ENCODE measurements at regions not wholly inside any gene's neighbourhood (a gene's known extent, or its start where the extent isn't known, plus 50 kb on each side); places are given as distances from the start of the nearest gene placed in this dataset.

- H3F3A ChIP-seq (ENCODE audit: low read depth) = no peaks in the 10 kb centered on the region
- no peaks in the 10 kb centered on the region for H3K36me3 ChIP-seq (ENCODE audit: insufficient read depth, low read length)
- H3K9me3 ChIP-seq (ENCODE audit: insufficient read depth, low read depth, low read length) = no peaks in the 10 kb centered on the region
- H3K4me1 ChIP-seq (ENCODE audit: insufficient read depth, low read length, poor library complexity, severe bottlenecking) = no peaks in the 10 kb centered on the region
- no peaks in the 10 kb centered on the region for H4K20me1 ChIP-seq (ENCODE audit: insufficient read depth, low read length, poor library complexity, severe bottlenecking)
- H2AFZ ChIP-seq (ENCODE audit: low read length) = no peak overlapping the region
- H3K79me2 ChIP-seq (ENCODE audit: insufficient read depth, low read length) = no peaks in the 10 kb centered on the region
- no peak overlapping the region for H3K4me3 ChIP-seq (ENCODE audit: low read length, poor library complexity, severe bottlenecking)
- no peaks in the 10 kb centered on the region for H3K27me3 ChIP-seq (ENCODE audit: insufficient read depth, low read length, poor library complexity, severe bottlenecking)
- H3K4me2 ChIP-seq (ENCODE audit: low read depth, low read length, poor library complexity, severe bottlenecking) = no peak overlapping the region
- no peak overlapping the region for H3K9ac ChIP-seq (ENCODE audit: low read depth, low read length, poor library complexity, severe bottlenecking)
- TF ChIP-seq EZH2phosphoT487 (IDR thresholded peaks at IDR 0.05; ENCODE audit: borderline replicate concordance) = no peak
- TF ChIP-seq CTCF (conservative IDR thresholded peaks at IDR 0.05; ENCODE audit: low read length) = no peak
- H3K9me2 ChIP-seq (replicated peaks; ENCODE audit: low read depth, low read length) = no peaks in the 10 kb centered on the region; the same call in 1 of the 2 replicates
Observed at GRCh38 chr1:194339471-194339870, 1153.1 kb upstream of the B3GALT2 start.

GRCh38 chr1:194338241-194338948 lies 1152.0 kb upstream of the B3GALT2 start:
- Histone ChIP-seq H3K4me2 (ENCODE audit: low read depth, low read length, poor library complexity, severe bottlenecking) (no peak overlapping the region), H3K9me3 (ENCODE audit: insufficient read depth, low read depth, low read length) (no peaks in the 10 kb centered on the region), H3K27me3 (ENCODE audit: insufficient read depth, low read length, poor library complexity, severe bottlenecking) (no peaks in the 10 kb centered on the region), H3K9ac (ENCODE audit: low read depth, low read length, poor library complexity, severe bottlenecking) (no peak overlapping the region), H3K36me3 (ENCODE audit: insufficient read depth, low read length) (no peaks in the 10 kb centered on the region), H3F3A (ENCODE audit: low read depth) (no peaks in the 10 kb centered on the region), H3K4me3 (ENCODE audit: low read length, poor library complexity, severe bottlenecking) (no peak overlapping the region), H2AFZ (ENCODE audit: low read length) (peak overlapping the region; percentile 19; the same call in 1 of the 2 replicates), H3K79me2 (ENCODE audit: insufficient read depth, low read length) (no peaks in the 10 kb centered on the region), H3K9me2 (replicated peaks; ENCODE audit: low read depth, low read length) (no peaks in the 10 kb centered on the region; the same call in 1 of the 2 replicates), H4K20me1 (ENCODE audit: insufficient read depth, low read length, poor library complexity, severe bottlenecking) (no peaks in the 10 kb centered on the region), H3K4me1 (ENCODE audit: insufficient read depth, low read length, poor library complexity, severe bottlenecking) (no peaks in the 10 kb centered on the region)
- no peak for TF ChIP-seq EZH2phosphoT487 (IDR thresholded peaks at IDR 0.05; ENCODE audit: borderline replicate concordance)

GRCh38 chr1:194333240-194333639 lies 1146.8 kb upstream of the B3GALT2 start:
- no peaks in the 10 kb centered on the region for H4K20me1 ChIP-seq (ENCODE audit: insufficient read depth, low read length, poor library complexity, severe bottlenecking)
- TF ChIP-seq EZH2phosphoT487 (IDR thresholded peaks at IDR 0.05; ENCODE audit: borderline replicate concordance) (no peak), CTCF (conservative IDR thresholded peaks at IDR 0.05; ENCODE audit: low read length) (no peak)
- no peak overlapping the region for H3K4me2 ChIP-seq (ENCODE audit: low read depth, low read length, poor library complexity, severe bottlenecking)
- no peaks in the 10 kb centered on the region for H3K36me3 ChIP-seq (ENCODE audit: insufficient read depth, low read length)
- H3K9me3 ChIP-seq (ENCODE audit: insufficient read depth, low read depth, low read length) = no peaks in the 10 kb centered on the region
- no peak overlapping the region for H2AFZ ChIP-seq (ENCODE audit: low read length)
- no peak overlapping the region for H3K4me3 ChIP-seq (ENCODE audit: low read length, poor library complexity, severe bottlenecking)
- H3K9me2 ChIP-seq (replicated peaks; ENCODE audit: low read depth, low read length) = no peaks in the 10 kb centered on the region
- no peak overlapping the region for H3K9ac ChIP-seq (ENCODE audit: low read depth, low read length, poor library complexity, severe bottlenecking)
- H3K79me2 ChIP-seq (ENCODE audit: insufficient read depth, low read length) = no peaks in the 10 kb centered on the region
- no peaks in the 10 kb centered on the region for H3K27me3 ChIP-seq (ENCODE audit: insufficient read depth, low read length, poor library complexity, severe bottlenecking)
- H3K4me1 ChIP-seq (ENCODE audit: insufficient read depth, low read length, poor library complexity, severe bottlenecking) = no peaks in the 10 kb centered on the region
- no peaks in the 10 kb centered on the region for H3F3A ChIP-seq (ENCODE audit: low read depth)

GRCh38 chr1:194331758-194332157 lies 1145.3 kb upstream of the B3GALT2 start:
- H2AFZ ChIP-seq (ENCODE audit: low read length) = no peak overlapping the region
- H3K4me1 ChIP-seq (ENCODE audit: insufficient read depth, low read length, poor library complexity, severe bottlenecking) = no peaks in the 10 kb centered on the region
- no peaks in the 10 kb centered on the region for H3K79me2 ChIP-seq (ENCODE audit: insufficient read depth, low read length)
- TF ChIP-seq CTCF (conservative IDR thresholded peaks at IDR 0.05; ENCODE audit: low read length) (no peak), EZH2phosphoT487 (IDR thresholded peaks at IDR 0.05; ENCODE audit: borderline replicate concordance) (no peak)
- H3K9me2 ChIP-seq (replicated peaks; ENCODE audit: low read depth, low read length) = no peaks in the 10 kb centered on the region
- H3K9ac ChIP-seq (ENCODE audit: low read depth, low read length, poor library complexity, severe bottlenecking) = no peak overlapping the region
- no peak overlapping the region for H3K4me2 ChIP-seq (ENCODE audit: low read depth, low read length, poor library complexity, severe bottlenecking)
- H4K20me1 ChIP-seq (ENCODE audit: insufficient read depth, low read length, poor library complexity, severe bottlenecking) = no peaks in the 10 kb centered on the region
- H3K9me3 ChIP-seq (ENCODE audit: insufficient read depth, low read depth, low read length) = no peaks in the 10 kb centered on the region
- H3K27me3 ChIP-seq (ENCODE audit: insufficient read depth, low read length, poor library complexity, severe bottlenecking) = no peaks in the 10 kb centered on the region
- H3K36me3 ChIP-seq (ENCODE audit: insufficient read depth, low read length) = no peaks in the 10 kb centered on the region
- H3F3A ChIP-seq (ENCODE audit: low read depth) = no peaks in the 10 kb centered on the region
- no peak overlapping the region for H3K4me3 ChIP-seq (ENCODE audit: low read length, poor library complexity, severe bottlenecking)

Measured in Loucy (cell line).